Neural progenitor cell (in vitro differentiated cells): ENCODE measurements at regions not wholly inside any gene's neighbourhood (a gene's known extent, or its start where the extent isn't known, plus 50 kb on each side); places are given as distances from the start of the nearest gene placed in this dataset.

Source experiments
- DNase-seq: peaks from one replicate; pipeline ENCODE4 v3.0.0-alpha.2; 2016; ENCODE audit warnings: low spot score
- H2AFZ ChIP-seq: fragments of 200-600 bp; sonication (generic); replicated peaks from 2 replicates; pipeline ENCODE4 v1.6.1; 2016; ENCODE audit warnings: antibody characterized with exemption
- H3F3A ChIP-seq: fragments of 200-600 bp; sonication (generic); 2 replicates; pipeline ENCODE4 v1.6.1; 2016; ENCODE audit warnings: antibody characterized with exemption, low read depth
- H3K27ac ChIP-seq: fragments of 200-600 bp; sonication (generic); 2 replicates; pipeline ENCODE4 v1.5.1; 2016; ENCODE audit warnings: mild to moderate bottlenecking
- H3K27me3 ChIP-seq: fragments of 200-600 bp; sonication (generic); 2 replicates; pipeline ENCODE4 v1.6.1; 2016; ENCODE audit warnings: mild to moderate bottlenecking, moderate library complexity
- H3K36me3 ChIP-seq: fragments of 200-600 bp; sonication (generic); 2 replicates; pipeline ENCODE4 v1.5.1; 2016
- H3K4me1 ChIP-seq: fragments of 200-600 bp; sonication (generic); 2 replicates; pipeline ENCODE4 v1.6.1; 2016; ENCODE audit warnings: mixed run types
- H3K4me2 ChIP-seq: fragments of 200-600 bp; sonication (generic); 2 replicates; pipeline ENCODE4 v1.6.1; 2016
- H3K4me3 ChIP-seq: fragments of 200-600 bp; sonication (generic); 2 replicates; pipeline ENCODE4 v1.5.1; 2016
- H3K79me2 ChIP-seq: fragments of 200-600 bp; sonication (generic); 2 replicates; pipeline ENCODE4 v1.6.1; 2016; ENCODE audit warnings: low read depth
- H3K9ac ChIP-seq: fragments of 200-600 bp; sonication (generic); 2 replicates; pipeline ENCODE4 v1.6.1; 2016
- H3K9me3 ChIP-seq: fragments of 200-600 bp; sonication (generic); 2 replicates; pipeline ENCODE4 v1.5.1; 2016; ENCODE audit warnings: low read depth
- H4K20me1 ChIP-seq: fragments of 200-600 bp; sonication (generic); 2 replicates; pipeline ENCODE4 v1.6.1; 2016; ENCODE audit warnings: low read depth
- H3K27ac Mint-ChIP-seq: 3 replicates; pipeline ENCODE4 v1.8.0; 2021; ENCODE audit warnings: mixed read lengths
- H3K27me3 Mint-ChIP-seq: 2 replicates; pipeline ENCODE4 v1.8.0; 2022; ENCODE audit warnings: low read depth, mild to moderate bottlenecking, inconsistent platforms, moderate library complexity, mixed read lengths; ENCODE audit not compliant: insufficient read depth
- H3K36me3 Mint-ChIP-seq: 3 replicates; pipeline ENCODE4 v1.8.0; 2021; ENCODE audit warnings: mixed read lengths
- H3K4me1 Mint-ChIP-seq: 3 replicates; pipeline ENCODE4 v1.8.0; 2021; ENCODE audit warnings: mixed read lengths
- H3K4me3 Mint-ChIP-seq: 3 replicates; pipeline ENCODE4 v1.8.0; 2021; ENCODE audit warnings: mild to moderate bottlenecking, moderate library complexity, mixed read lengths
- H3K9me3 Mint-ChIP-seq: 3 replicates; pipeline ENCODE4 v1.8.0; 2020; ENCODE audit warnings: mixed read lengths
- CTCF ChIP-seq: fragments of 200-600 bp; sonication (generic); IDR thresholded peaks from 2 replicates; pipeline ENCODE4 v1.5.1; 2017; ENCODE audit warnings: antibody characterized with exemption, mild to moderate bottlenecking
- EZH2 ChIP-seq: fragments of 200-600 bp; sonication (generic); IDR thresholded peaks from 2 replicates; pipeline ENCODE4 v1.6.1; 2017; ENCODE audit warnings: antibody characterized with exemption, mild to moderate bottlenecking, moderate library complexity
- EZH2phosphoT487 ChIP-seq: fragments of 200-600 bp; sonication (generic); IDR thresholded peaks from 2 replicates; pipeline ENCODE4 v1.6.1; 2017; ENCODE audit warnings: antibody characterized with exemption

- no peak for DNase-seq
- Histone ChIP-seq H3K9ac (no peak overlapping the region), H3K4me2 (no peak overlapping the region), H3K4me1 (no peaks in the 10 kb centered on the region), H3K27me3 (no peaks in the 10 kb centered on the region), H3K36me3 (no peaks in the 10 kb centered on the region), H3K79me2 (no peaks in the 10 kb centered on the region), H3K4me3 (no peak overlapping the region), H3F3A (no peaks in the 10 kb centered on the region), H3K9me3 (no peaks in the 10 kb centered on the region), H2AFZ (no peak overlapping the region), H3K27ac (no peak overlapping the region), H4K20me1 (no peaks in the 10 kb centered on the region)
- Mint-ChIP-seq H3K9me3 (peaks cover 2% of the 10 kb centered on the region), H3K4me3 (no peak overlapping the region), H3K4me1 (peaks cover 9% of the 10 kb centered on the region), H3K27ac (no peak overlapping the region), H3K36me3 (no peaks in the 10 kb centered on the region), H3K27me3 (no peaks in the 10 kb centered on the region)
- TF ChIP-seq CTCF (no peak), EZH2 (no peak), EZH2phosphoT487 (no peak)
Measured at GRCh38 chr4:23220911-23221310, 528.2 kb downstream of the GBA3 start.

GRCh38 chr4:23219779-23220408 is 527.2 kb downstream of the GBA3 start:
- Histone ChIP-seq H3K27me3 (no peaks in the 10 kb centered on the region), H3K79me2 (no peaks in the 10 kb centered on the region), H4K20me1 (no peaks in the 10 kb centered on the region), H2AFZ (no peak overlapping the region), H3K4me1 (no peaks in the 10 kb centered on the region), H3K9me3 (no peaks in the 10 kb centered on the region), H3F3A (no peaks in the 10 kb centered on the region), H3K36me3 (no peaks in the 10 kb centered on the region), H3K4me3 (no peak overlapping the region), H3K27ac (no peak overlapping the region), H3K9ac (no peak overlapping the region), H3K4me2 (no peak overlapping the region)
- peaks cover 9% of the 10 kb centered on the region for H3K4me1 Mint-ChIP-seq
- TF ChIP-seq EZH2phosphoT487 (no peak), CTCF (peak; percentile 18)
- no peak for DNase-seq
- H3K36me3 Mint-ChIP-seq = no peaks in the 10 kb centered on the region
- H3K27me3 Mint-ChIP-seq = no peaks in the 10 kb centered on the region
- H3K4me3 Mint-ChIP-seq = no peak overlapping the region
- H3K27ac Mint-ChIP-seq = no peak overlapping the region
- H3K9me3 Mint-ChIP-seq = peaks cover 2% of the 10 kb centered on the region

- no peak overlapping the region for H3K9ac ChIP-seq
- H3K27ac Mint-ChIP-seq = no peak overlapping the region
- H3K36me3 ChIP-seq = no peaks in the 10 kb centered on the region
- H3K27ac ChIP-seq = no peak overlapping the region
- H3K4me2 ChIP-seq = no peak overlapping the region
- no peaks in the 10 kb centered on the region for H3K79me2 ChIP-seq
- peaks cover 5% of the 10 kb centered on the region for H3K4me1 Mint-ChIP-seq
- H3K9me3 ChIP-seq = no peaks in the 10 kb centered on the region
- no peak overlapping the region for H3K4me3 Mint-ChIP-seq
- H3K27me3 Mint-ChIP-seq = no peaks in the 10 kb centered on the region
- no peaks in the 10 kb centered on the region for H3K36me3 Mint-ChIP-seq
- peaks cover 2% of the 10 kb centered on the region for H3K9me3 Mint-ChIP-seq
- no peak for DNase-seq
- H3K4me3 ChIP-seq = no peak overlapping the region
- H3F3A ChIP-seq = no peaks in the 10 kb centered on the region
- peaks cover 10% of the 10 kb centered on the region for H3K4me1 ChIP-seq
- TF ChIP-seq EZH2 = no peak
- TF ChIP-seq CTCF = no peak
- TF ChIP-seq EZH2phosphoT487 = no peak
- no peak overlapping the region for H2AFZ ChIP-seq
- no peaks in the 10 kb centered on the region for H3K27me3 ChIP-seq
- H4K20me1 ChIP-seq = no peaks in the 10 kb centered on the region
Measured at GRCh38 chr4:23213198-23213597, 520.5 kb downstream of the GBA3 start.
